Right renal pelvis (tissue), 4 donors: ENCODE measurements at regions not wholly inside any gene's neighbourhood (a gene's known extent, or its start where the extent isn't known, plus 50 kb on each side); places are given as distances from the start of the nearest gene placed in this dataset.

Experiments
- DNase-seq, 4 donors: peaks; one replicate each; pipeline ENCODE4 v3.0.0-alpha.2; 2013; ENCODE audit warnings: low read depth in 4 of 4, low spot score in 3 of 4, missing footprints in 1 of 4

GRCh38 chr4:8737075-8737474 lies 134.6 kb downstream of the HMX1 start:
- DNase-seq: no peak

GRCh38 chr4:8736090-8736825 lies 135.4 kb downstream of the HMX1 start:
- DNase-seq: no peak

GRCh38 chr4:8735236-8736089 lies 136.2 kb downstream of the HMX1 start:
- no peak for DNase-seq

GRCh38 chr4:8732681-8733243 lies 138.9 kb downstream of the HMX1 start:
- DNase-seq: no peak

GRCh38 chr4:8732092-8732491 lies 139.5 kb downstream of the CPZ start:
- no peak for DNase-seq

- no peak for DNase-seq
Observed at GRCh38 chr4:8731364-8731763, 138.8 kb downstream of the CPZ start.

DNA sequence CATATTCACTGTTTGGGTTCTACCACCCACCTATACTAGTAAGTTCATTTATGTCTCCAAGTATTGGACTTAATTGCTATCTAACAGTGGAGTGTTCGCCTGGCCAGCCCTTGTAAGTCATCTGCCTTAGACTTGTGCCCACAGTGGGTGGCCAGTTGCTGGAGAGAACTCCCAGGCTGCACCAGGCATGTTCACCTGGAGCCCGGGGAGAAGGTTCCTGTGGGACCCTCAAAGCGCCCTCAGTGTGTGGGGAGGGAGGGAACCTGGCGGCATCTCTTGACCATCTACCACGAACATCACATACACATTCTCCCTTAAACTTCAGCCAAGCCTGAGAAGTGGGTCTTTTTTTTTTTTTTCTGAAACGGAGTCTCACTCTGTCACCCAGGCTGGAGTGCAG lies 138.1 kb downstream of the CPZ start:
- no peak for DNase-seq

GRCh38 chr4:8730159-8730558 lies 137.6 kb downstream of the CPZ start:
- no peak for DNase-seq

DNA sequence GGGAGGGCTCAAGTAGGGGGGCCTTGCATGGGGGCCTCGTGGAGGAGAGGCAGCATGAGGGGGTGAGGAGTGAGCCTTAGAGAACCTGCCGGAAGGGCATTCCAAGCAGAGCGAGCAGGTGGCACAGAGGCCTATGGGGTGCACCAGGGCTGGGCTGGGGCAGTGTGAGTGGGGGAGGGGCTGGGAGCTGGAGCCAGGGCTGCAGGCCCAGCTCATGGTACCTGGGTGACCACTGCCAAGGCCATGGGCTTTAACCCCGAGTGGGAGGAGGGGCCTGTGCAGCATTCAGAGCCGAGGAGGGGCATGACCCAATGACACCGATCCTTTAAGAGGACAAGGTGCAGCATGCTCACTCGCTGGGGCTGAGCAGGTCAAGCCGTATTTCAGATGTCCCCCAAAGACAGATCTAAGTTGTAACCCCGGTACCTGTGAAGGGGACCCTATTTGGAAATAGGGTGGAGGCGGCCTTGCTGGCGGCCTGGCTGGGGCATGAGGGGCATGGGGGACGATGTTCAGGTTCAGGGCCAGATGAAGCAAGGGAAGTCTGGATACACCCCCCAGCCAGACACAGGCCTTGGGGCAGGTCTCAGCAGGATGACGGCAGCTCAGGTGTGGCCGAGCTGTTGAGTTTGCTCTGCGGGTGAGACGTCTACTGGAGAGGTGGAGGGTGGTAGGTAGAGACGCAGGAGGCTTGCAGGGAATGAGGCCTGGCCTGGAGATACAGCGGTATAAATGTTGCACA lies 137.0 kb downstream of the CPZ start:
- DNase-seq: no peak

GRCh38 chr4:8728536-8729407 lies 136.2 kb downstream of the CPZ start:
- DNase-seq: no peak

DNA sequence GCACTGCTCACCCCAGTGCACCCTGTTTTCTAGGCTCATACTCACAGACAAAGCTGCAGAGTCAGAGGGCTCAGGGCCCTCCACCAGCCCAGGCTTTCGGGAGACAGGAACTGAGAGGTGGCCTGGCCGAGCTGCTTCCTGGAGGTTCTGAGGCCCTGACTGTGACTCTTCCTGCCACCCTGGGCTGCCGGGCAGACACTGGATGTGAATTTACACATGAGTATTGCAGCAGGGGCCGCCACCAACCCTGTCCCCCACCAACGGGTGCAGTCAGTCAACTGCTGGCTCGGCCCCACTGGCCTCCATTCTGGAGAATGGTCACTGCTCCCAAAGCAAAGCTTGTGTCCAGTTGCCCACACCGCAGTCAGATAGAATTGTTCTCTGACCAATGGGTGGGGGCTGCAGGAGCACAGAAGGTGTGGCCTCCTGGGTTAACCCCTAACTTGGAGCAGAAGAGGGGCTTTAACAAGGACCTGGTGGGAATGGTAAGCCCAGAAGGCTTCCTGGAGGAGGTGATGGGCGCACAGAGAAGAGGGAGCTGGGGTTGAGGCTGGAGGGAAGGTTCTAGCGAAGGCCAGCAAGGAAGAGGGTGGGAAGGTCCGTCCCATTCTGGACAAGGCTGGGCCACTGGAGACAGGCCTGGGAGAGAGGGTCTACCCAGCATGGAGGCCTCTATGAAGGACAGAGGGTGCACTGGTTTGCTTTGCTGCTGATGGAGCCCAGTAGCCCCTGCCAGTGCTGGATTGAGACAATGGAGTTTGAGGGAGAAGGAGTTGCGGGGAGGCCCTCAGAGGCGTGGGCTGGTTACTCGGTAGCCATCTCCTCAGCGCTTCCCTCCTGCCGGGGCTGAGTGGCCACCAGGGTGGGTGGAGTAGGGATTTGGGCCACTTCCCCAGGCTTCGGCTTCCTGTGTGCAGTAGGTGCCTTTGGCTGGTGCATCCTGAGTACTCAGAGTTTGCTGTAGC lies 135.3 kb downstream of the CPZ start:
- DNase-seq: no peak

- no peak for DNase-seq
Observed at GRCh38 chr4:8727131-8727530, 134.6 kb downstream of the CPZ start.

DNA sequence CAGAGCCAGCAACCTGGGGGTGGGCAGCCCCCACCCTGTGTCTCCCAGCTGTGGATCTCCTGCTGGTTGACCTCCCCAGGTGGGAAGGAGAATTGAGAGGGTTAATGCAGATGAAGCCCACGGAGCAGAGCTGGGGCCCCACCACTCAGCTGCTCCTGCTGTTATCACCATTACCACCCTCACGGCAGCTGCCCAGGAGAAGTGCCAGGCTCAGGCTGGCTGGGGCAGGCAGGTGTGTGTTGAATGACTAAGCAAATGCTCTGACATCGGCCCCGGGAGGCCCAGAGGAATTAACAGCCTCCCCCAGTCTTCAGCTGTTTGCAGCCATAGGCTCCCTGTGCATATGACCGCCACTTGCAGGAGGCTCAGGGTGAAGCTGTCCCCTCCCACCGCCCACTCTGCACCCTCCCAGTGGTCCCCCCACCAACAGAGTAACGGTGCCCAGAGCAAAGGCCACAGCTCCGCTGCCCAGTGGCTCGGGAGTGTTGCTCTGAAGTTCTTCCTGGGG lies 133.8 kb downstream of the CPZ start:
- no peak for DNase-seq

DNA sequence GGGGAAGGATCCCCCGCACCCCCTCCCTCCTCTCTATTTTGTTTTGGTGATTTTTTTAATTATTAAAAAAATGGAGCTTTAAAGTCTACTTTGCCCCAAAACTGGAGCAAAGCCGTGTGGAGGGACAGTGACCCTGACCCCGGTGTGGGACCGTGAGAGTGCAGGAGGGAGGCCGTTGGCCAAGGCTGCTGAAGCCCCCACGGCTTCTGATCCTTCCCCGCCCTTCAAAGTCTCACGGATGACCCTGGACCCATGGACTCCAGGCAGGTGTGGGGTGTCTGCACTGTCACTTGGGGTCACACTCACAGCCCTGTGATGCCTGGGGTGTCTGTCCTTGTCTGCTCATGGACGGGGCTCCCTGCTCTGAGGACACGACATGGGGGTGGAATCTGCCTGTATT lies 133.3 kb downstream of the CPZ start:
- DNase-seq: no peak

DNA sequence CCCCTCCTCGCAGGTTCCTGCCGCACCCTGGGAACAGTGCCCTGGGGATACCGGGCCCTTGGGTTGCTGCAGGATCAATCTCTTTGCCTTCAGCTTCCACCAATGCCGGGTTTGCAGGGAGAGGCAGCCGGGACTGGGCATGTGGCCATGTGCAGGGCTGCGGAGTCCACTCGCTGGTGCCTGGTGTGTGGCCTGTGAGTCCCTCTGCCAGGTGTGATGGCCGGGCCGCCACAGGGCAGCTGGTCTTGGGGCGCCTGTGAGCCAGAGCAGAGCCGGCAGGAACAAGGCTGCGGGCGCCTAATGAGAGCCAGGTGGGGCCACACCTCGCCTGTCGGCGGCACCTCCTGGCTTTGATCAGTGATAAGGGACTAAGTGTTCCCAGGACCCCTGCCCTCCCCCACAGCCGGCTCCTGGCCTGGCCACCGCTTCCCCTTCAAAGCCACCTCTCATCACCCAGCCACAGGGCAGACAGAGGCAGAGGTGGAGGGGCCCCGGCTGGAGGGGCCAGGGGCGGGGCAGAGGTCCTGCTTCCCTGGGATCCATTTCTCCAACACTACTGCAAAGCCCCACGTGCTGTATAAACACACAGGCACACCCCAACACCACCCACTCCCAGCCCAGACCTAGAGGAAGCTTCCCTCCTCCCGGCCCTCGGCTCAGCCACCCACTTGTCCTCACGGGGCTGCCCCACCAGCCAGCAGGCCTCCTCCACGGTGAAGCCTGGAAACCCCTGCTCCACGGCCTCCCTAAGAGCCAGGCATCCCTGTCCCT lies 132.7 kb downstream of the CPZ start:
- DNase-seq: no peak

- DNase-seq: no peak
Observed at GRCh38 chr4:8724436-8725070, 132.0 kb downstream of the CPZ start.

- no peak for DNase-seq
Observed at GRCh38 chr4:8723222-8723980, 130.8 kb downstream of the CPZ start.
